Transverse colon (tissue), 4 donors: ENCODE measurements at regions not wholly inside any gene's neighbourhood (a gene's known extent, or its start where the extent isn't known, plus 50 kb on each side); places are given as distances from the start of the nearest gene placed in this dataset.
"Not testable (repeated sequence)": the region's sequence is repeated elsewhere in the genome, so short reads cannot be mapped to it uniquely, and the experiment has no call there.

Experiments used
- DNase-seq: peaks from one replicate; pipeline ENCODE4 v3.0.0-alpha.2; 2019
- H3K27ac ChIP-seq, 4 donors: fragments of 200-600 bp; sonication (generic); 2 replicates each; pipeline ENCODE4 v1.5.1; 2016 to 2018; ENCODE audit warnings: inconsistent platforms in 4 of 4
- H3K27me3 ChIP-seq: fragments of 200-600 bp; sonication (generic); 2 replicates; pipeline ENCODE4 v1.5.1; 2017; ENCODE audit warnings: inconsistent platforms
- H3K36me3 ChIP-seq, 4 donors: fragments of 200-600 bp; sonication (generic); 2 replicates each; pipeline ENCODE4 v1.5.1; 2017 to 2019; ENCODE audit warnings: inconsistent platforms in 4 of 4
- H3K4me1 ChIP-seq, 4 donors: fragments of 200-600 bp; sonication (generic); 2 replicates each; pipeline ENCODE4 v1.5.1; 2017 to 2020; ENCODE audit warnings: inconsistent platforms in 4 of 4
- H3K4me3 ChIP-seq, 4 donors: fragments of 200-600 bp; sonication (generic); 1 replicate in 1 of 4; 2 replicates in 3 of 4; pipeline versions ENCODE4 v1.5.1 to v1.6.1; 2017 to 2019; ENCODE audit warnings: inconsistent platforms in 4 of 4
- H3K9me3 ChIP-seq, 2 donors: fragments of 200-600 bp; sonication (generic); 2 replicates each; pipeline ENCODE4 v1.5.1; 2017 to 2019; ENCODE audit warnings: inconsistent platforms in 2 of 2
- CTCF ChIP-seq, 5 experiments: fragments of 200-600 bp in 3 of 5; fragments of 450-650 bp in 2 of 5; sonication (generic) in 3 of 5; IDR thresholded peaks; 1 replicate in 2 of 5; 2 replicates in 3 of 5; pipeline ENCODE4 v1.5.1; 2016 to 2017; ENCODE audit warnings: antibody characterized with exemption in 5 of 5, inconsistent platforms in 3 of 5, mild to moderate bottlenecking in 2 of 5, moderate library complexity in 1 of 5
- EP300 ChIP-seq: sonication (generic); formaldehyde crosslinking; IDR thresholded peaks from one replicate; pipeline ENCODE4 v1.6.1; 2017; ENCODE audit warnings: antibody characterized with exemption, low read depth
- POLR2A ChIP-seq: fragments of 450-650 bp; IDR thresholded peaks from one replicate; pipeline ENCODE4 v1.6.1; 2016; ENCODE audit warnings: antibody characterized with exemption, mild to moderate bottlenecking, moderate library complexity
- POLR2AphosphoS5 ChIP-seq, 3 donors: sonication (generic); formaldehyde crosslinking; IDR thresholded peaks; one replicate each; pipeline ENCODE4 v1.6.1; 2016; ENCODE audit warnings: antibody characterized with exemption in 3 of 3
- WGBS, 2 donors: methylation state at CpG; one replicate each; pipeline ENCODE4 v1.1.5; 2018; ENCODE audit warnings: low coverage in 1 of 2; 5-methylcytosine and 5-hydroxymethylcytosine counted together
- in situ Hi-C, 4 donors: fragments of 200-750 bp; cut with MboI; loops; one replicate each; pipeline versions ENCODE4 v1.15.0 to v1.15.1; 2017; ENCODE audit warnings: low sequenced_read_pairs in 3 of 4, low pct_ligation_motif_present in 1 of 4, low pct_unique_long_range_greater_than_20kb in 1 of 4
- intact Hi-C: fragments of 100-400 bp; cut with DNase I; formaldehyde crosslinking; loops from one replicate; pipeline ENCODE4 v1.15.1; 2023; ENCODE audit warnings: low total_unique reads

- intact Hi-C loops = no loop called here
- no peaks in the 10 kb centered on the region for H3K4me1 ChIP-seq
Measured at GRCh38 chr3:168794427-168794826, 698.7 kb upstream of the GOLIM4 start.

DNA sequence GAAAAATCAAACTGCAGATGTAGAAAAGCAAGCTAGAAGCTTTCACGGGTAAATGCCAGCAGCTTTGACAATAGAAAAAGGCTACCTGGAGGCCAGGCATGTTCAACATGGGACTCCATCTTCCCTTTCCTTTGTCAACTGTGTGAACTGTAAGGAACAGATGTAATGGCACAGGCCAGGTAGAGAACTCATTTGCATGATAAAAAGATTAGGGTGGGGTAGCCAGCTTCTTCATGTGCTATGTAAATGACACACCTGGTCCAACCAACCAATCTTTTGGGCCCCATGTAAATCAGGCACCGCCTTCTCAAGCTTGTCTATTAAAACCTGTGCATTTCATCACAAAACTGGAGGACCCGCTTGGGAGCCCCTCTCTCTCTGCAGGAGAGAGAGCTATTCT is 686.5 kb upstream of the GOLIM4 start:
- 67 to 85% methylated on average over 1 to 3 of the region's 3 CpGs for WGBS, 2 donors
- no peak for TF ChIP-seq POLR2A
- Histone ChIP-seq H3K4me1 (no peaks in the 10 kb centered on the region), H3K4me3 (no peak overlapping the region), H3K9me3 (no peaks in the 10 kb centered on the region), H3K36me3 (no peaks in the 10 kb centered on the region), H3K27ac (no peak overlapping the region), H3K27me3 (no peaks in the 10 kb centered on the region)
- DNase-seq = no peak
- in situ Hi-C loops = no loop called here
- intact Hi-C loops = no loop called here

More at GRCh38 chr3:168794427-168794826, 698.7 kb upstream of the GOLIM4 start:
- H3K9me3 ChIP-seq = no peaks in the 10 kb centered on the region
- in situ Hi-C loops = no loop called here
- no peaks in the 10 kb centered on the region for H3K36me3 ChIP-seq
- H3K4me3 ChIP-seq = no peak overlapping the region
- H3K27me3 ChIP-seq = no peaks in the 10 kb centered on the region
- H3K27ac ChIP-seq = no peak overlapping the region
- WGBS, 2 donors = 83 to 93% methylated on average over 2 of the region's 2 CpGs
- TF ChIP-seq CTCF (IDR thresholded peaks at IDR 0.05) = no peak
- TF ChIP-seq POLR2A = no peak
- TF ChIP-seq POLR2AphosphoS5 (IDR thresholded peaks at IDR 0.05) = no peak
- TF ChIP-seq EP300 = no peak
- no peak for DNase-seq

DNA sequence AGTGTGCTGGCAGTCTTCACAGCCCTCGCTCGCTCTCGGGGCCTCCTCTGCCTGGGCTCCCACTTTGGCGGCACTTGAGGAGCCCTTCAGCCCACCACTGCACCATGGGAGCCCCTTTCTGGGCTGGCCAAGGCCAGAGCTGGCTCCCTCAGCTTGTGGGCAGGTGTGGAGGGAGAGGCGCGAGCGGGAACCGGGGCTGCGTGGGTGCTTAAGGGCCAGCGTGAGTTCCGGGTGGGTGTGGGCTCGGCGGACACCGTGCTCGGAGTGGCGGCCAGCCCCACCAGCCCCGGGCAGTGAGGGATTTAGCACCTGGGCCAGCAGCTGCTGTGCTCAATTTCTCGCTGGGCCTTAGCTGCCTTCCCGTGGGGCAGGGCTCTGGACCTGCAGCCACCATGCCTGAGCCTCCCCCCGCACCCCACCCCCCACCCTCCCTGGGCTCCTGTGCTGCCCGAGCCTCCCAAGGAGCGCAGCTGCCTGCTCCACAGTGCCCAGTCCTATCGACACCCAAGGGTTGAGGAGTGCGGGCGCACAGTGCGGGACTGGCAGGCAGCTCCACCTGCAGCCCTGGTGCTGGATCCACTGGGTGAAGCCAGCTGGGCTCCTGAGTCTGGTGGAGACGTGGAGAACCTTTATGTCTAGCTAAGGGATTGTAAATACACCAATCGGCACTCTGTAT is 684.4 kb upstream of the GOLIM4 start:
- DNase-seq, H3K27ac ChIP-seq, H3K4me3 ChIP-seq, H3K36me3 ChIP-seq, intact Hi-C loops, H3K9me3 ChIP-seq, H3K4me1 ChIP-seq, in situ Hi-C loops, H3K27me3 ChIP-seq: not testable (repeated sequence)
- 94% methylated on average over 24 of the region's 28 CpGs; no CpG with 5 or more reads in 1 of the 2 donors for WGBS, 2 donors

DNA sequence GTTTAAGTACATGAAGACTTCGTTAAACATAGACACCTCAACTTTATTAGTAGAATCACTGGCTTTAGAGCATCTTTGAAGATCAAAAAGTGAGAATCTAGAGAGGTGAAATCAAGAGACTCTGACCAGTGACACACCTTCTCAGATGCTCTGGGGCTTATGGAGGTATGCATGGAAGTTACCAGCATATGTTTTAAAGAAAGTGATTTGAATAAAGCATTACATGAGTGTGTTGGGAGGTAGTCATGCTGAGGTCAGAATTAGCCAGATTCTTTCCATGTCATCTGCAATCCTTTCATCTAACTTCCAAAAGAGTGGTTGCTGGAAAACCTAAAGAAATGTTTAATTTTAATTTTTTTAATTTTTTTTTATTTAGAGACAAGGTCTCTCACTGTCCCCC is 658.0 kb upstream of the GOLIM4 start:
- no peaks in the 10 kb centered on the region for H3K9me3 ChIP-seq
- WGBS, 2 donors = 53 to 63% methylated on average over 1 of the region's 1 CpG

DNA sequence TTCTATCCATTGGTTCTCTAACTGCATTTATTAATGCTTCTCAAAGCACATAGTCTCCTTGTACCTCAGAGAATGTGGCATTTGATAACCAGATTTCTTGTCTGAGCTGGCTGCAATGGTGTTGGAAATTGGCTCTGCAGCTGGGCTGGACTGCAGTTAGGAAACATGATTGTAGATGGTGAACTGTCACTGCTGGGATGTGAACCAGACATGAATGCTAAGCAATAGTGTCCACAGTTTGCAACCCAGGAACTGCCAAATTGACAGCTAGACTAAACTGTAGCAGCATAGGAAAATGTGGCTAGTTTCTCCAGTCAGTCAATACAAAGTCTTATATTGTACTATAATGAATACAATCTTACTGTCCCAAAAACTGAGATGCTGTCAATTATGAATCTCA is 656.6 kb upstream of the GOLIM4 start:
- H3K27ac ChIP-seq = no peak overlapping the region
- H3K36me3 ChIP-seq = no peaks in the 10 kb centered on the region
- H3K27me3 ChIP-seq = no peaks in the 10 kb centered on the region
- no peaks in the 10 kb centered on the region for H3K4me1 ChIP-seq
- no peak for DNase-seq
- in situ Hi-C loops = no loop called here
- H3K9me3 ChIP-seq = no peaks in the 10 kb centered on the region
- no peak overlapping the region for H3K4me3 ChIP-seq
- intact Hi-C loops = no loop called here
- TF ChIP-seq POLR2AphosphoS5 (IDR thresholded peaks at IDR 0.05) (no peak), CTCF (IDR thresholded peaks at IDR 0.05) (no peak), POLR2A (no peak), EP300 (no peak)

More for the DNA sequence above, 658.0 kb upstream of the GOLIM4 start:
- intact Hi-C loops (no loop called here), in situ Hi-C loops (no loop called here)
- Histone ChIP-seq H3K4me3 (no peak overlapping the region), H3K4me1 (no peaks in the 10 kb centered on the region), H3K36me3 (no peaks in the 10 kb centered on the region), H3K27me3 (no peaks in the 10 kb centered on the region), H3K27ac (no peak overlapping the region)
- no peak for DNase-seq
- no peak for TF ChIP-seq POLR2A
- no peak for TF ChIP-seq CTCF (IDR thresholded peaks at IDR 0.05)
- TF ChIP-seq EP300 = no peak
- no peak for TF ChIP-seq POLR2AphosphoS5 (IDR thresholded peaks at IDR 0.05)
